Liver (tissue), 8 donors: ENCODE measurements at regions not wholly inside any gene's neighbourhood (a gene's known extent, or its start where the extent isn't known, plus 50 kb on each side); places are given as distances from the start of the nearest gene placed in this dataset.

ENCODE experiments used
- DNase-seq: peaks from one replicate; pipeline ENCODE4 v3.0.0-alpha.2; 2017; ENCODE audit warnings: low spot score
- H3K27ac ChIP-seq, 2 donors: one replicate each; pipeline ENCODE4 v1.7.0; 2013; ENCODE audit warnings: inconsistent platforms in 2 of 2, low read length in 2 of 2, control low read depth in 1 of 2, low read depth in 1 of 2, mild to moderate bottlenecking in 1 of 2
- H3K27me3 ChIP-seq, 4 donors: one replicate each; pipeline versions ENCODE4 v1.6.1 to v1.7.0; 2013; ENCODE audit warnings: low read length in 3 of 4, inconsistent platforms in 1 of 4, mild to moderate bottlenecking in 1 of 4, moderate library complexity in 1 of 4; ENCODE audit not compliant: control insufficient read depth in 4 of 4, insufficient read depth in 4 of 4
- H3K36me3 ChIP-seq, 4 donors: one replicate each; pipeline versions ENCODE4 v1.6.1 to v1.7.0; 2013; ENCODE audit warnings: low read length in 3 of 4, mild to moderate bottlenecking in 3 of 4, low read depth in 1 of 4, moderate library complexity in 1 of 4; ENCODE audit not compliant: control insufficient read depth in 4 of 4, insufficient read depth in 3 of 4
- H3K4me1 ChIP-seq, 4 donors: one replicate each; pipeline versions ENCODE4 v1.6.1 to v1.7.0; 2013; ENCODE audit warnings: low read length in 3 of 4, mild to moderate bottlenecking in 3 of 4, moderate library complexity in 1 of 4; ENCODE audit not compliant: control insufficient read depth in 4 of 4, insufficient read depth in 4 of 4
- H3K4me3 ChIP-seq, 3 donors: one replicate each; pipeline versions ENCODE4 v1.6.1 to v1.7.0; 2013; ENCODE audit warnings: low read length in 3 of 3, control low read depth in 1 of 3, low read depth in 1 of 3, mild to moderate bottlenecking in 1 of 3
- H3K9ac ChIP-seq, 2 donors: one replicate each; pipeline ENCODE4 v1.7.0; 2013; ENCODE audit warnings: low read length in 2 of 2, mild to moderate bottlenecking in 2 of 2, moderate library complexity in 2 of 2, control low read depth in 1 of 2, low read depth in 1 of 2
- H3K9me3 ChIP-seq, 4 donors: one replicate each; pipeline versions ENCODE4 v1.6.1 to v1.7.0; 2013; ENCODE audit warnings: low read length in 3 of 4; ENCODE audit not compliant: control insufficient read depth in 4 of 4
- EGR1 ChIP-seq, 2 donors: IDR thresholded peaks; 2 replicates each; pipeline ENCODE4 v1.6.1; 2016 to 2018; ENCODE audit warnings: antibody characterized with exemption in 2 of 2, low read depth in 2 of 2
- FOXA1 ChIP-seq: IDR thresholded peaks from 2 replicates; pipeline ENCODE4 v1.6.1; 2016; ENCODE audit warnings: antibody characterized with exemption
- FOXA2 ChIP-seq: IDR thresholded peaks from 2 replicates; pipeline ENCODE4 v1.6.1; 2016; ENCODE audit warnings: antibody characterized with exemption
- GABPA ChIP-seq, 2 donors: IDR thresholded peaks in 1 of 2; conservative IDR thresholded peaks in 1 of 2; 2 replicates each; pipeline ENCODE4 v1.6.1; 2016; ENCODE audit warnings: antibody characterized with exemption in 2 of 2, mild to moderate bottlenecking in 1 of 2, moderate library complexity in 1 of 2
- HNF4A ChIP-seq, 2 donors: conservative IDR thresholded peaks; 2 replicates each; pipeline ENCODE4 v1.6.1; 2016; ENCODE audit warnings: antibody characterized with exemption in 2 of 2, mild to moderate bottlenecking in 2 of 2
- HNF4G ChIP-seq: IDR thresholded peaks from 2 replicates; pipeline ENCODE4 v1.6.1; 2016; ENCODE audit warnings: antibody characterized with exemption
- JUND ChIP-seq, 2 donors: IDR thresholded peaks; 2 replicates each; pipeline ENCODE4 v1.6.1; 2016; ENCODE audit warnings: antibody characterized with exemption in 2 of 2
- NR2F2 ChIP-seq: IDR thresholded peaks from 2 replicates; pipeline ENCODE4 v1.6.1; 2016; ENCODE audit warnings: antibody characterized with exemption
- RAD21 ChIP-seq, 2 donors: IDR thresholded peaks; 2 replicates each; pipeline ENCODE4 v1.6.1; 2016; ENCODE audit warnings: antibody characterized with exemption in 2 of 2, mild to moderate bottlenecking in 2 of 2
- REST ChIP-seq: IDR thresholded peaks from 2 replicates; pipeline ENCODE4 v1.6.1; 2016; ENCODE audit warnings: antibody characterized with exemption, mild to moderate bottlenecking
- RXRA ChIP-seq, 2 donors: IDR thresholded peaks; 2 replicates each; pipeline ENCODE4 v1.6.1; 2017 to 2018; ENCODE audit warnings: antibody characterized with exemption in 2 of 2, mild to moderate bottlenecking in 1 of 2
- SP1 ChIP-seq: IDR thresholded peaks from 2 replicates; pipeline ENCODE4 v1.6.1; 2018; ENCODE audit warnings: antibody characterized with exemption, mild to moderate bottlenecking
- TAF1 ChIP-seq: conservative IDR thresholded peaks from 2 replicates; pipeline ENCODE4 v1.6.1; 2016; ENCODE audit warnings: antibody characterized with exemption, mild to moderate bottlenecking
- YY1 ChIP-seq: IDR thresholded peaks from 2 replicates; pipeline ENCODE4 v1.6.1; 2016; ENCODE audit warnings: antibody characterized with exemption, mild to moderate bottlenecking
- ZBTB33 ChIP-seq: IDR thresholded peaks from 2 replicates; pipeline ENCODE4 v1.6.1; 2016; ENCODE audit warnings: antibody characterized with exemption
- WGBS: extraction: QIAGEN DNeasy Blood & Tissue Kit; methylation state at CpG from one replicate; pipeline ENCODE4 v1.1.7; 2013; 5-methylcytosine and 5-hydroxymethylcytosine counted together
- TF ChIP-seq, protein P1 (sequence below): fragments of 150-350 bp; IDR thresholded peaks from 2 replicates; pipeline ENCODE4 v1.5.1; 2017; ENCODE audit warnings: improper control_type of control experiment, low read depth, low read length; ENCODE audit not compliant: missing input control
- TF ChIP-seq, protein P2 (sequence below): IDR thresholded peaks from 2 replicates; pipeline ENCODE4 v1.6.1; 2016; ENCODE audit warnings: antibody characterized with exemption
- TF ChIP-seq, protein P3 (sequence below): IDR thresholded peaks from 2 replicates; pipeline ENCODE4 v1.6.1; 2016; ENCODE audit warnings: antibody characterized with exemption
- donor health status: healthy.
- donor health status: healthy.
- donor health status: healthy.
- donor health status: healthy.
- donor health status: healthy.

DNA sequence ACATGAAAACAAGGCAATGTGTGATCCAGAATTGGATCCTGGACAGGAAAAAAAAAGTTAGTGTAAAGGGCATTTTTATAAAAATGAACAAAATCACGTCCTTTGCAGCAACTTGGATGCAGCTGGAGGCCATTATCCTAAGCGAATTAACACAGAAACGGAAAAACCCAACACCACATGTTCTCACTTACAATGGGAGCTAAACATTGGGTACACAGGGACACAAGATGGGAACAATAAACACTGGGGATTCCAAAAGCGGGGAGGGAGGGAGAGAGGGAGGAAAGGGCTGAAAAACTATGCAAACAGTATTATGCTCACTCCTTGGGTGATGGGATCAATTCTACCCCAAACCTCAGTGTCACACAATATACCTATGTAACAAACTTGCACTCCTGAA lies 91.4 kb upstream of the BTBD3 start:
- H3K27ac ChIP-seq: no peak overlapping the region
- DNase-seq: no peak
- TF ChIP-seq ZBTB33: no peak
- no peak for TF ChIP-seq RXRA (IDR thresholded peaks at IDR 0.05)
- no peak for TF ChIP-seq YY1
- no peak for TF ChIP-seq NR2F2
- no peak for TF ChIP-seq EGR1 (IDR thresholded peaks at IDR 0.05; ENCODE audit: low read depth in 2 of 2)
- TF ChIP-seq, protein P1, sequence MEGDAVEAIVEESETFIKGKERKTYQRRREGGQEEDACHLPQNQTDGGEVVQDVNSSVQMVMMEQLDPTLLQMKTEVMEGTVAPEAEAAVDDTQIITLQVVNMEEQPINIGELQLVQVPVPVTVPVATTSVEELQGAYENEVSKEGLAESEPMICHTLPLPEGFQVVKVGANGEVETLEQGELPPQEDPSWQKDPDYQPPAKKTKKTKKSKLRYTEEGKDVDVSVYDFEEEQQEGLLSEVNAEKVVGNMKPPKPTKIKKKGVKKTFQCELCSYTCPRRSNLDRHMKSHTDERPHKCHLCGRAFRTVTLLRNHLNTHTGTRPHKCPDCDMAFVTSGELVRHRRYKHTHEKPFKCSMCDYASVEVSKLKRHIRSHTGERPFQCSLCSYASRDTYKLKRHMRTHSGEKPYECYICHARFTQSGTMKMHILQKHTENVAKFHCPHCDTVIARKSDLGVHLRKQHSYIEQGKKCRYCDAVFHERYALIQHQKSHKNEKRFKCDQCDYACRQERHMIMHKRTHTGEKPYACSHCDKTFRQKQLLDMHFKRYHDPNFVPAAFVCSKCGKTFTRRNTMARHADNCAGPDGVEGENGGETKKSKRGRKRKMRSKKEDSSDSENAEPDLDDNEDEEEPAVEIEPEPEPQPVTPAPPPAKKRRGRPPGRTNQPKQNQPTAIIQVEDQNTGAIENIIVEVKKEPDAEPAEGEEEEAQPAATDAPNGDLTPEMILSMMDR: no peak
- TF ChIP-seq, protein P2, sequence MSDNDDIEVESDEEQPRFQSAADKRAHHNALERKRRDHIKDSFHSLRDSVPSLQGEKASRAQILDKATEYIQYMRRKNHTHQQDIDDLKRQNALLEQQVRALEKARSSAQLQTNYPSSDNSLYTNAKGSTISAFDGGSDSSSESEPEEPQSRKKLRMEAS: no peak
- TF ChIP-seq SP1: no peak
- TF ChIP-seq RAD21 (IDR thresholded peaks at IDR 0.05): no peak
- no peak for TF ChIP-seq HNF4A (conservative IDR thresholded peaks at IDR 0.05)
- TF ChIP-seq REST: no peak
- TF ChIP-seq FOXA2: no peak
- TF ChIP-seq GABPA (IDR thresholded peaks at IDR 0.05 in 1 of 2, conservative IDR thresholded peaks at IDR 0.05 in 1 of 2): no peak
- no peak for TF ChIP-seq TAF1
- no peak for TF ChIP-seq FOXA1
- TF ChIP-seq JUND (IDR thresholded peaks at IDR 0.05): no peak
- TF ChIP-seq, protein P3, sequence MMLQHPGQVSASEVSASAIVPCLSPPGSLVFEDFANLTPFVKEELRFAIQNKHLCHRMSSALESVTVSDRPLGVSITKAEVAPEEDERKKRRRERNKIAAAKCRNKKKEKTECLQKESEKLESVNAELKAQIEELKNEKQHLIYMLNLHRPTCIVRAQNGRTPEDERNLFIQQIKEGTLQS: no peak
- TF ChIP-seq HNF4G: no peak
- H3K9me3 ChIP-seq: no peaks in the 10 kb centered on the region
- no peaks in the 10 kb centered on the region for H3K27me3 ChIP-seq
- no peak overlapping the region for H3K4me3 ChIP-seq
- no peaks in the 10 kb centered on the region for H3K36me3 ChIP-seq
- H3K9ac ChIP-seq: no peak overlapping the region
- WGBS: 56% methylated on average over 4 of the region's 4 CpGs
- no peaks in the 10 kb centered on the region for H3K4me1 ChIP-seq
